GM18508 (cell line): ENCODE measurements at regions not wholly inside any gene's neighbourhood (a gene's known extent, or its start where the extent isn't known, plus 50 kb on each side); places are given as distances from the start of the nearest gene placed in this dataset.
"Not testable (repeated sequence)": the region's sequence is repeated elsewhere in the genome, so short reads cannot be mapped to it uniquely, and the experiment has no call there.

ENCODE experiments used
- ATAC-seq: cut with Tn5 transposase; IDR thresholded peaks from one replicate; pipeline ENCODE4 v1.9.1; 2021; ENCODE audit warnings: moderate number of reproducible peaks; ENCODE audit not compliant: insufficient read depth, unreplicated experiment

DNA sequence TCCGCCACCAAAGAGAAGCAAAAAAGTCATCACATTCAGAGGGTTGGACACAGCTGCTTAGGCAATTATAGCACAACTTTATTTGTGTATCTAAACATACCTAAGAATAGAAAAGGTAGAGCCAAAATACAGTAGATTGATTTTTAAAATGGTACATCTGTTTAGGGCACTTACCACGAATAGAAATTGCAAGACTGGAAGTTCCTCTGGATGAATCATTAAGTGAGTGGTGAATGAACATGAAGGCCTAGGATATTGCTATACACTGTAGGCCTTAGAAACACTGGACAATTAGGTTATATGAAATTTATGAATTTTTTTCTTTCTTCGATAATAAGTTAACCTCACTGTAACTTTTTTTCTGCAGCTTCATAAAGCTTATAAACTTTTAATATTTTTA is 687.0 kb downstream of the BCL11A start:
- no peak for ATAC-seq

- ATAC-seq = no peak
Observed at GRCh38 chr2:59858540-59858939, 694.9 kb downstream of the BCL11A start.

DNA sequence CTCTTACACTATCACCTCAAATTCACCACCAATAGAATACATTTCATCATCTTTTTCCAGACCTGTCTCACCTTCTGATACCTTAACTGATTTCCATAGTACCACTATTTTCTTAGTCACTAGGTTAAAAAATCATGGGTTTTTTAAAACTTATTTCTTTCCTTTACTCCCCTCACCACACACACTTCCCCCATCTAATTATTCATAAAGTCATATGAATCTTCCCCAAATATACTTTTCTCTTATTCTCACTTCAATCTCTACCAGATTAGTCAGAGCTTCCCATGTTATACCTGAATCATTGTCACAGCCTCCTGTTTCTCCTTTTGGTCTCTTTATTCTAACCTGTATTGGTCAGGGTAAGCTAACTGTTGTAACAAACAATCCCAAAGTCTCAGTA is 696.3 kb downstream of the BCL11A start:
- ATAC-seq = no peak

- ATAC-seq = no peak
Observed at GRCh38 chr2:59856391-59856790, 697.1 kb downstream of the BCL11A start.

- no peak for ATAC-seq
Observed at GRCh38 chr2:59853032-59853431, 700.4 kb downstream of the BCL11A start.

DNA sequence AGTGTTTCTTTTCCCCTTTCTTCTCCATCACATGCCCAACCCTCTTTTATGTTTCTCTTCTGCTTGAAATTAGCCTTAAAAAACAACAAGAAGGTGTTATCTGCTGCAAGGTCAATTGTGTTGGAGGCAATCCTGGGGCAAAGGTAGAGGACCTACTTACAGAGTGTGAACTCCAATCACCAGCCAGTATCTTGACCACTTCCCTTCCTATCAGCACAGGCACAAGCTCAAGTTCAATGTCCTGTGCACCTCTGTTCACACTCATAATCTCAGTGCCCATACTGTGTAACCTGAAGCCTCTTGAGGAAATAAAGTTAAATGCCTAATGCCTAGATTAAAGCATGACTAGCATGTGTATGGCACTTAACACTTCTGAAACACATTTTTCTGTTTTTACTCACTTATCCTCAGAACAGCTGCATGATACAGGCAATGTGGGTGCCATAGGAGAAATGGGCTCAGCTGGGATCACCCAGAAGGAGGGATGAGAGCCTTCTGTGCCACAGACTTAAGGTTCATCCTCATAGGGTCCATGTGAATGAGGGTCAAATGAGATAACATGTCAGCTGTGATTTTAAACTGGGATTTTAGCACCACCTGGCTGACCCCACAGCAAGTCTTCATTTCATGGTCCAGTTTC is 701.5 kb downstream of the BCL11A start:
- ATAC-seq = no peak

DNA sequence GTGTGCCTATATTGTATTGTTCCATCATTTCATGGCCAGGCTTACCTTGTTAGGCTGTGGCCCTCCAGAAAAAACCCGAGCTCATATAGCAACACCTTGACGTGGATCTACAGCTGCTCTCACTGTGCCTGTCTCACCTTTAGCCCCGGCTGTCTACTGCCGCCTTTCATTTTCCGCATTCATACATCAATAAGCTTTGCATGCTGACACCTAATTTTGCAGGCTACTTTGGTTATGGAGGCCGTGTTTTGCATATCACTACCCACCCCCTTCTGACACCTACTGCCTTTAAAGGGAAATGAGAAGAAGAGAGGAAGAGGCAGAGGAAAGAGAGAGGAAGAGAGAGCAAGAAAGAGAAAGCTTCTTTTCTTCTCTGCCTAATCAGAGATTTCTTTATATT is 702.9 kb downstream of the BCL11A start:
- ATAC-seq = no peak

GRCh38 chr2:59833941-59834340 is 719.5 kb downstream of the BCL11A start:
- no peak for ATAC-seq

GRCh38 chr2:59830601-59831000 is 722.9 kb downstream of the BCL11A start:
- ATAC-seq = no peak

DNA sequence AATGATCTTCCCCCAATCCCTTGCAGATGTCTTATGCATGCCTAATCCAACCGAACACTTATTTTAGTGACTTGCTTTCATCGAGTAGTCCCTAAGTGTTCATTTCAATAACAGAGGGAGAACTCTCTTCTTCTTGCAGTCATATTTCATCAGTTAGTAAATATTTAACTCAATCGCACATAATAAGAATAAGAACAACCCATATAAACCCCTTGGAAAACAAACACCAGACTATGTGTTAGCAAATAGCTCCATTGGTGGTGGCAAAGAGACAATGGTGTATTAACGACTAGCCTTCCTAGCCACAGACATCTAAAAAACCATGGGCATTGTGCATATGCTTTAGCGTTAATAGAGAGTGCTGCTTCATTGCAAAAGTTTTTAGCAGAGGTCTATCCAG is 725.8 kb downstream of the BCL11A start:
- no peak for ATAC-seq

DNA sequence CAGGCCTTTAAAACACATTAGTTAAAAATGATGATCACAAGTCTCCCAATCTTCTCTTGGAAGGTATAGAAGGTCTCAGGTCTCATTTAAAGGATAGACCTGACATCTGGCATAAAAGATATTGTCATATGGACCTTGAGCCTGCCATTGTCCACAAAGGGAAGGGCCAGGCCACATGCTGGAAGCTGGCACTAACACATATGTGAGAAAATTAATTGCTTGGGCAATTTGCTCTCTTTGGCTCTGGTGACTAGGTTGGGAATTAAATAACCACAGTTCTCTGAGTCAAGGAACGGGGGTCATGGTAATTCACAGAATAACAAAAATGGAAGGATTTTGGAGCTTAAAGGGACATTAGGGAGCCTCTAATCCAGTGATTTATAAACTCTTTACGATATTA is 727.3 kb downstream of the BCL11A start:
- ATAC-seq = no peak

GRCh38 chr2:59824314-59824713 is 729.1 kb downstream of the BCL11A start:
- no peak for ATAC-seq

DNA sequence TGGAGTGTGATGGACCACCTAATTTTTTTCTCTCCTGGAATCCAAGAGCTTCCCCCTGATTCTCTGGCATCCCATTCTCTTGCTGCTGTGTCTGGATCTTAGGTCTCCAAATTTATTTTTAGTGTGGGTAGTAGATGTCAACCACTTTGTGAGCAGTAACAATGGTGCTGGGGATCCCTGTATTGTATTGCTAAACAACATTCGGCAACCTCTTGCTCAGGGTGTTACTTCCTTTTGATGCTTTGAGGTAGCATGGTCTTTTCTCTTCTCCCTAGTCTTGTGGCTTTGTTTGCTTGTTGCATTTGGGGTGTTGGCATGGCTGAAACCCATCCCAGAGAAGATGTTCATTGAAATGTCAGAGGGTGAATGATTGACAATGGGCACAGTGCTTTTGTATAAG is 737.4 kb downstream of the BCL11A start:
- ATAC-seq = no peak

DNA sequence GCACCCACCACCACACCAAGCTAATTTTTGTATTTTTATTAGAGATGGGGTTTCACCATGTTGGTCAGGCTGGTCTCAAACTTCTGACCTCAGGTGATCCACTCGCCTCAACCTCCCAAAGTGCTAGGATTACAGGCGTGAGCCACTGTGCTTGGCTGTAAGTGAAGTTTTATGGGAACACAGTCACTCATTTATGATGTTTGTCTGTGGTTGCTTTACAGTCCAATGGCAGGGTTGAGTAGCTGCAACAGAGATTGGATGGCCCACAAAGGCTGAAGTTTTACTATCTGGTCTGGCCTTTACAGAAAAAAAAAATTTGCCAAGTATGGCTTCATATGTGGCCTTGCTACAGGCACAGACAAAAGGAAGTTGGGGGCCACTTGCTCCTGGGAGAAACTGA is 743.2 kb downstream of the BCL11A start:
- ATAC-seq = not testable (repeated sequence)

DNA sequence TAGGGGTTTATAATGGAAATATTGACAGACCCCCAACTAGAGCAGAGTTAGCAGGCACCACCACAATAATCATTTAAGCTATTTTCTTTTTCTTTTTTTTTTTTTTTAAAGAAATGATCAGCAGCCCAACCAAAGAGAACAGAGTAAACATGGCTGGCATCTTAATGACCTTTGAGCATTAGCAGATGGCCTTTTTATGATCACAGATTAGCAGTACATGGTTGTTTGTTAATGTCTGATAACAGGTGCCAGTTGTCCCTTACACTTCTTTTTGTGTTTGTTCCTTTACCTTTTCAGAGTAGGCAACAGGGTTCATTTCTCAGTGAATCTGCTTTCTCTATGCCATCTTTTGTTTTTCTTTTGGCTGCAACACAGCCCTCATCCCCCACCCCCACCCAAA is 747.0 kb downstream of the BCL11A start:
- ATAC-seq = no peak

- ATAC-seq = no peak
Observed at GRCh38 chr2:59804732-59805131, 748.7 kb downstream of the BCL11A start.

DNA sequence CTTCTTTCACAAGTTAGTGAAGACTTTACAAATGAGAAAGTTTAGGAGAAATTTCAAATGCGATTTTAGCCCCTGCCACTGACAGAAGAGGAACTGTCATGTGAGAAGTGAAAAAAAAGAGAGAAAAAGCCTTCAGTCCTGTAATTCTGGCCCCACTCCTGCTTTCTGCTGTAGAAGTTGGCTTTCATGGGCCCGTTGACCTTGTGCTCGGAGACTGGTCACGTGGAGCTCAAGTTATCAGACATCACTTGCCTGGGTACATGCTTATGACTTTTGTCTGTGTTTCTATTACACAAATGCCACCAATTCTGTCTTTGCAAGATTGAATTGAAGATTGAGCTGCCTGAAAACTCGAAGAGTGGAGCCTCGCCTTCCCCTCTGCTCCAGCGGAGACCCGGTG is 749.9 kb downstream of the BCL11A start:
- no peak for ATAC-seq

GRCh38 chr2:59798687-59799232 is 754.7 kb downstream of the BCL11A start:
- no peak for ATAC-seq

- ATAC-seq = no peak
Observed at GRCh38 chr2:59791004-59791618, 762.3 kb downstream of the BCL11A start.

- no peak for ATAC-seq
Observed at GRCh38 chr2:59790186-59791003, 763.1 kb downstream of the BCL11A start.

DNA sequence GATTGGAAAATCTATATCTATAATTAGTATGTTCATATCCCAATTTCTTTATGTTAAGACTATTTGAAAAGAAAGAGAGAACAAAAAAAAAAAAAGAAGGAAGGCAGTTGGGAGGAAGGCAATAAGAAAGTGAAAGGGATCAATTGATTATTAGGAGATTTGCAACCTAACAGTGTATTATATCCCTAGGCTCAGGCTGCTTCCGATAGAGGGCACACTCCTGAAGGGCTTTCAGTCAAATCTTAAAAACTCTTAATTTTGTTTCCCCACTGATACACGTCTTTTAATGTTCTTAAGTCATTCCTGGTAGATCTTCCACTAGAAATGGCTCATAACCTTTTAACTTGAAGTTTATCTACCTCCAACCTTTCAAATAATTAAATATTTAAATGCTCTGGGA is 763.9 kb downstream of the BCL11A start:
- no peak for ATAC-seq
